ENCODE measurements at regions not wholly inside any gene's neighbourhood (a gene's known extent, or its start where the extent isn't known, plus 50 kb on each side); places are given as distances from the start of the nearest gene placed in this dataset.

GRCh38 chr18:75858754-75859153 is 431.3 kb upstream of the SMIM21 start:
- TF ChIP-seq, protein P1, sequence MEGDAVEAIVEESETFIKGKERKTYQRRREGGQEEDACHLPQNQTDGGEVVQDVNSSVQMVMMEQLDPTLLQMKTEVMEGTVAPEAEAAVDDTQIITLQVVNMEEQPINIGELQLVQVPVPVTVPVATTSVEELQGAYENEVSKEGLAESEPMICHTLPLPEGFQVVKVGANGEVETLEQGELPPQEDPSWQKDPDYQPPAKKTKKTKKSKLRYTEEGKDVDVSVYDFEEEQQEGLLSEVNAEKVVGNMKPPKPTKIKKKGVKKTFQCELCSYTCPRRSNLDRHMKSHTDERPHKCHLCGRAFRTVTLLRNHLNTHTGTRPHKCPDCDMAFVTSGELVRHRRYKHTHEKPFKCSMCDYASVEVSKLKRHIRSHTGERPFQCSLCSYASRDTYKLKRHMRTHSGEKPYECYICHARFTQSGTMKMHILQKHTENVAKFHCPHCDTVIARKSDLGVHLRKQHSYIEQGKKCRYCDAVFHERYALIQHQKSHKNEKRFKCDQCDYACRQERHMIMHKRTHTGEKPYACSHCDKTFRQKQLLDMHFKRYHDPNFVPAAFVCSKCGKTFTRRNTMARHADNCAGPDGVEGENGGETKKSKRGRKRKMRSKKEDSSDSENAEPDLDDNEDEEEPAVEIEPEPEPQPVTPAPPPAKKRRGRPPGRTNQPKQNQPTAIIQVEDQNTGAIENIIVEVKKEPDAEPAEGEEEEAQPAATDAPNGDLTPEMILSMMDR (IDR thresholded peaks at IDR 0.05; ENCODE audit: low read depth, low read length): no peak
- H3K4me3 ChIP-seq (replicated peaks in 1 of 2; ENCODE audit: low read depth in 2 of 2, low read length in 2 of 2): no peak overlapping the region
- DNase-seq (ENCODE audit: low read depth in 2 of 2): no peak

DNA sequence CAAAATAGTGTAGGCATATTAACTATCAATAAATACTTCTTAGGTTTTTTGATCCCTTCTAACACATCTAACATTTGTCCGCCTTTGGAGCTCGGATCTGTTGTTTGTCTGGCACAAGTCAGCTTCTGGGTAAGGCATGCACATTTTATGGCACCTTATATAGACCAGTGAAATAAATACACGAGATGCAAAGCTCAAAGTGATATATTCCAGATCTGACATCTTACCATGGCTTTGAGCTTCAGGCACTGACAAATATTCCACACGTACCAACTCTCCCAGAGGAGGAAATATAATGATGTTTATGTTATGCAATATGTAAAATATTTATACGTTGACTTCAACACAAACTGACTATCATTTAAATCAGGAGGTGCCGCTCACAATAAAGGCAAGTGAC is 430.1 kb upstream of the SMIM21 start:
- no peak for DNase-seq (ENCODE audit: low read depth in 2 of 2)
- no peak overlapping the region for H3K4me3 ChIP-seq (replicated peaks in 1 of 2; ENCODE audit: low read depth in 2 of 2, low read length in 2 of 2)
- TF ChIP-seq, protein P1 (IDR thresholded peaks at IDR 0.05; ENCODE audit: low read depth, low read length): no peak

DNA sequence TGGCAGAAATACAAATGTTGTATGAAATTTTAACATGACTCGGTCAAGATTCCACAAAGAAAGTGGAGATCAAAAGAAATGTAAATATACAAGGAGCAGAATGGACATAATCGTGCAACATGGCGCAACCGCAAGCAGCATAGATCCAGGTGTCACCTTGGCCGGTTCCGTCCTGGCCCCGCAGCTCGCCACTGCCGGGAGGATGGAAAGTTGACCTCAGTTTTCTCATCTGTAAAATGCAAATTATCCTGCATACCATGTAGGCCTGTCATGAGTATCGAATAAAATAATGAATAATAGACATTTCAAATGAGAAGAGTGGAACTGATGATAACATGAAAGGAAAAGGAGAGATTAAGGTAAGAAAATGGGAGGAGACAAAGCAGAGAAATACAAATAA is 427.3 kb upstream of the SMIM21 start:
- no peak overlapping the region for H3K4me3 ChIP-seq (replicated peaks in 1 of 2; ENCODE audit: low read depth in 2 of 2, low read length in 2 of 2)
- DNase-seq (ENCODE audit: low read depth in 2 of 2): no peak
- TF ChIP-seq, protein P1 (IDR thresholded peaks at IDR 0.05; ENCODE audit: low read depth, low read length): no peak

GRCh38 chr18:75854174-75854573 is 426.7 kb upstream of the SMIM21 start:
- TF ChIP-seq, protein P1 (IDR thresholded peaks at IDR 0.05; ENCODE audit: low read depth, low read length): peak; percentile 9
- DNase-seq (ENCODE audit: low read depth in 2 of 2): no peak

DNA sequence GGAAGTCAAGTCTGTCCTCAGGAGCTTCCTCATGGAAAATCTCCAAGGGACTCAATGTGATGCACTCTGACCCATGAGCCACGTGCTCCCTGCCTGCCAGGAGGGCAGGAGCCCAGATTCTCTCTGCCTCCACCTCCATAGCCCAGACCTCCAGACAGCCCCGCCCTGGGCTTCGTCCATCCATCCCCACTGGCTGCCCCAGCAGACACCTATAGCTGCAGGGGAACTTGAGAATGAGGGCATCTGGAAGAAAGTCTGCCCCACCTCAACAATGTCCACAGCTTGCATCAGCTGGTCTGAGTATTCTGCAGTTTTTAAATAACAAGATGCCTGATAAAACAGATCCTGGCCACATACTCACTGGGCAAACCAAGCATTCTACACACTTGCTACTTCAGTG is 418.8 kb upstream of the SMIM21 start:
- no peak overlapping the region for H3K4me3 ChIP-seq (replicated peaks in 1 of 2; ENCODE audit: low read depth in 2 of 2, low read length in 2 of 2)
- no peak for DNase-seq (ENCODE audit: low read depth in 2 of 2)
- TF ChIP-seq, protein P1 (IDR thresholded peaks at IDR 0.05; ENCODE audit: low read depth, low read length): no peak

More at GRCh38 chr18:75854174-75854573, 426.7 kb upstream of the SMIM21 start:
- H3K4me3 ChIP-seq (replicated peaks in 1 of 2; ENCODE audit: low read depth in 2 of 2, low read length in 2 of 2): no peak overlapping the region

- no peak for DNase-seq (ENCODE audit: low read depth in 2 of 2)
- TF ChIP-seq, protein P1 (IDR thresholded peaks at IDR 0.05; ENCODE audit: low read depth, low read length): no peak
- H3K4me3 ChIP-seq (replicated peaks in 1 of 2; ENCODE audit: low read depth in 2 of 2, low read length in 2 of 2): no peak overlapping the region
Observed at GRCh38 chr18:75845413-75845812, 417.9 kb upstream of the SMIM21 start.

DNA sequence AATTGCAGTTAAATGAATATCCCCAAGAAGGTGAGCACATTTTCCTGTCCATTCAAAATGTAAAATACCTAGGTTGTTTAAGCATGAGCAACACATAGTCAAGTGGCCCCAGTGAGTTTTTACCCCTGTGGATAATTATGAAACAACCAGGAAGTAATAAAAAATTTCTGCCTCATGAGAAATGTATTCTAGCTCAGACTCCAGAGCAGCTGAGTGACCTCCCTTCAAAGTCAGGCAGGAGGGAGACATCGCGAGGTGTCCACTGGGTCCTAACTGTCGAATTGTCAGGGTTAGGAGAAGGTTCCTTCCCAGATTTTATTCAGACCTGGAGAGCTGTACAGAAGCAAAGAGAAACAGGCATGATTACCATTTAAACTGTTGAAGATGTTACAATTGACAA is 416.6 kb upstream of the SMIM21 start:
- DNase-seq (ENCODE audit: low read depth in 2 of 2): no peak
- TF ChIP-seq, protein P1 (IDR thresholded peaks at IDR 0.05; ENCODE audit: low read depth, low read length): no peak

More for the DNA sequence above, 416.6 kb upstream of the SMIM21 start:
- H3K4me3 ChIP-seq (replicated peaks in 1 of 2; ENCODE audit: low read depth in 2 of 2, low read length in 2 of 2): no peak overlapping the region
